ENCODE measurements at regions not wholly inside any gene's neighbourhood (a gene's known extent, or its start where the extent isn't known, plus 50 kb on each side); places are given as distances from the start of the nearest gene placed in this dataset.

GRCh38 chr5:2239201-2239910, 356.6 kb upstream of the IRX4 start:
- DNase-seq (ENCODE audit: extremely low spot score, insufficient read length, low read depth) (no peak), FAIRE-seq (no peak)

GRCh38 chr5:2238732-2239131, 356.0 kb upstream of the IRX4 start:
- DNase-seq (ENCODE audit: extremely low spot score, insufficient read length, low read depth) (no peak), FAIRE-seq (no peak)

GRCh38 chr5:2227433-2227832, 344.7 kb upstream of the IRX4 start:
- FAIRE-seq (no peak), DNase-seq (ENCODE audit: extremely low spot score, insufficient read length, low read depth) (no peak)

GRCh38 chr5:2224689-2225088, 342.0 kb upstream of the IRX4 start:
- FAIRE-seq (no peak), DNase-seq (ENCODE audit: extremely low spot score, insufficient read length, low read depth) (no peak)

GRCh38 chr5:2223303-2223702, 340.6 kb upstream of the IRX4 start:
- DNase-seq (ENCODE audit: extremely low spot score, insufficient read length, low read depth) (no peak), FAIRE-seq (no peak)

- DNase-seq (ENCODE audit: extremely low spot score, insufficient read length, low read depth): no peak
- no peak for FAIRE-seq
Measured at GRCh38 chr5:2222246-2222992, 339.7 kb upstream of the IRX4 start.

- DNase-seq (ENCODE audit: extremely low spot score, insufficient read length, low read depth) (no peak), FAIRE-seq (no peak)
Measured at GRCh38 chr5:2221450-2221849, 338.7 kb upstream of the IRX4 start.

GRCh38 chr5:2220741-2221140, 338.0 kb upstream of the IRX4 start:
- DNase-seq (ENCODE audit: extremely low spot score, insufficient read length, low read depth) (no peak), FAIRE-seq (no peak)

GRCh38 chr5:2219149-2219776, 336.5 kb upstream of the IRX4 start:
- DNase-seq (ENCODE audit: extremely low spot score, insufficient read length, low read depth) (no peak), FAIRE-seq (no peak)

GRCh38 chr5:2217219-2217618, 334.5 kb upstream of the IRX4 start:
- FAIRE-seq (no peak), DNase-seq (ENCODE audit: extremely low spot score, insufficient read length, low read depth) (no peak)

GRCh38 chr5:2214910-2215590, 332.3 kb upstream of the IRX4 start:
- FAIRE-seq: no peak
- DNase-seq (ENCODE audit: extremely low spot score, insufficient read length, low read depth): no peak

GRCh38 chr5:2213121-2213730, 330.5 kb upstream of the IRX4 start:
- FAIRE-seq: no peak
- DNase-seq (ENCODE audit: extremely low spot score, insufficient read length, low read depth): no peak

GRCh38 chr5:2212481-2212880, 329.8 kb upstream of the IRX4 start:
- FAIRE-seq: no peak
- DNase-seq (ENCODE audit: extremely low spot score, insufficient read length, low read depth): no peak

GRCh38 chr5:2208239-2208544, 325.5 kb upstream of the IRX4 start:
- no peak for DNase-seq (ENCODE audit: extremely low spot score, insufficient read length, low read depth)
- FAIRE-seq: no peak

GRCh38 chr5:2207416-2208238, 324.9 kb upstream of the IRX4 start:
- FAIRE-seq (no peak), DNase-seq (ENCODE audit: extremely low spot score, insufficient read length, low read depth) (no peak)

GRCh38 chr5:2207109-2207399, 324.3 kb upstream of the IRX4 start:
- DNase-seq (ENCODE audit: extremely low spot score, insufficient read length, low read depth) (no peak), FAIRE-seq (no peak)

GRCh38 chr5:2206293-2207108, 323.8 kb upstream of the IRX4 start:
- no peak for DNase-seq (ENCODE audit: extremely low spot score, insufficient read length, low read depth)
- FAIRE-seq: no peak

- DNase-seq (ENCODE audit: extremely low spot score, insufficient read length, low read depth) (no peak), FAIRE-seq (no peak)
Measured at GRCh38 chr5:2205596-2206226, 323.0 kb upstream of the IRX4 start.

GRCh38 chr5:2205185-2205585, 322.5 kb upstream of the IRX4 start:
- FAIRE-seq: no peak
- DNase-seq (ENCODE audit: extremely low spot score, insufficient read length, low read depth): no peak

Measured in GM18507 (cell line).